ENCODE measurements at regions not wholly inside any gene's neighbourhood (a gene's known extent, or its start where the extent isn't known, plus 50 kb on each side); places are given as distances from the start of the nearest gene placed in this dataset.

DNA sequence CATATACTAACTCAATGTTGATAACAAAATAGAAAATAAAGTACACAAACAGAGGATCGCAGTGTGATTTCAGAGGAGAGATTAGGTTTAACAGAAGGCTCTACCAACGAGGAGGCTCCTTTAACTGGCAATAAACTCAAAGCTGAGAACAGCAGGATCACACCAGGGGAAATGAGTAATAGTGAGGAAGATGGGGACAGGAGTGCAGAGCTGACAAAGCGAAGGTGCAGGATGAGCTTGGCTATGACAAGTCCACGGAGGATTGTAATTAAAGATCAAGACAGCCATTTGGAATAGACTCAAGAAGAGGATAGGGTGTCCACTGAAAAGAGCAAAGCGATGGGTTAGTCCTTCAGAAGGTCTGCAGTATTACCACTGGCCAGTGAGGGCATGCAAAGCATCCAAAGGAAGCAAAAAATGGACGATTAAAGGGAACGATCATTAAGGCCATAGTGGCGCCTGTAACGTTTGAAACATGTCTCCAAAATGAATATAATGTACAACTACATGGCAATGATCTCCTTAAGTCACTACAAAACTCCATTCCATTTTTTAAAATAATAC, 85.3 kb downstream of the GRIN2B start:
- no peaks in the 10 kb centered on the region for H3K4me1 ChIP-seq (ENCODE audit: insufficient read depth, low read length)
- H2AFZ ChIP-seq (ENCODE audit: low read length): no peak overlapping the region
- no peak for ATAC-seq
- no peaks in the 10 kb centered on the region for H3K27me3 ChIP-seq (ENCODE audit: control insufficient read depth in 1 of 2, insufficient read depth in 2 of 2, low read length in 2 of 2)
- BruUV-seq (replicated peaks): no TSS peak
- no peak overlapping the region for H3K27ac ChIP-seq (ENCODE audit: extremely low read length, insufficient read depth, low read length)
- in situ Hi-C loops (cut with HindIII; ENCODE audit: extremely low pct_ligation_motif_present, low pct_unique_long_range_greater_than_20kb) (no loop called here), intact Hi-C loops (cut with micrococcal nuclease; ENCODE audit: unreplicated experiment) (no loop called here)
- no peaks in the 10 kb centered on the region for H3K79me2 ChIP-seq (ENCODE audit: insufficient read depth, low read length)
- WGBS (ENCODE audit: low lambda C conversion rate): 9% methylated on average over 9 of the region's 9 CpGs
- no peaks in the 10 kb centered on the region for H4K20me1 ChIP-seq (ENCODE audit: insufficient read depth, low read length)
- FAIRE-seq: no peak
- H3K4me3 ChIP-seq (replicated peaks in 1 of 3; ENCODE audit: insufficient read depth in 1 of 3, low read depth in 2 of 3, low read length in 3 of 3): no peak overlapping the region
- H3K36me3 ChIP-seq (replicated peaks in 1 of 2; ENCODE audit: control insufficient read depth in 1 of 2, insufficient read depth in 2 of 2, low read length in 2 of 2): no peaks in the 10 kb centered on the region
- no peaks in the 10 kb centered on the region for H3K9me3 ChIP-seq (ENCODE audit: low read length)
- TF ChIP-seq, protein P1, sequence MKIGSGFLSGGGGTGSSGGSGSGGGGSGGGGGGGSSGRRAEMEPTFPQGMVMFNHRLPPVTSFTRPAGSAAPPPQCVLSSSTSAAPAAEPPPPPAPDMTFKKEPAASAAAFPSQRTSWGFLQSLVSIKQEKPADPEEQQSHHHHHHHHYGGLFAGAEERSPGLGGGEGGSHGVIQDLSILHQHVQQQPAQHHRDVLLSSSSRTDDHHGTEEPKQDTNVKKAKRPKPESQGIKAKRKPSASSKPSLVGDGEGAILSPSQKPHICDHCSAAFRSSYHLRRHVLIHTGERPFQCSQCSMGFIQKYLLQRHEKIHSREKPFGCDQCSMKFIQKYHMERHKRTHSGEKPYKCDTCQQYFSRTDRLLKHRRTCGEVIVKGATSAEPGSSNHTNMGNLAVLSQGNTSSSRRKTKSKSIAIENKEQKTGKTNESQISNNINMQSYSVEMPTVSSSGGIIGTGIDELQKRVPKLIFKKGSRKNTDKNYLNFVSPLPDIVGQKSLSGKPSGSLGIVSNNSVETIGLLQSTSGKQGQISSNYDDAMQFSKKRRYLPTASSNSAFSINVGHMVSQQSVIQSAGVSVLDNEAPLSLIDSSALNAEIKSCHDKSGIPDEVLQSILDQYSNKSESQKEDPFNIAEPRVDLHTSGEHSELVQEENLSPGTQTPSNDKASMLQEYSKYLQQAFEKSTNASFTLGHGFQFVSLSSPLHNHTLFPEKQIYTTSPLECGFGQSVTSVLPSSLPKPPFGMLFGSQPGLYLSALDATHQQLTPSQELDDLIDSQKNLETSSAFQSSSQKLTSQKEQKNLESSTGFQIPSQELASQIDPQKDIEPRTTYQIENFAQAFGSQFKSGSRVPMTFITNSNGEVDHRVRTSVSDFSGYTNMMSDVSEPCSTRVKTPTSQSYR (CRISPR knock-in tag; IDR thresholded peaks at IDR 0.05; ENCODE audit: borderline replicate concordance): no peak
- TF ChIP-seq, protein P2, sequence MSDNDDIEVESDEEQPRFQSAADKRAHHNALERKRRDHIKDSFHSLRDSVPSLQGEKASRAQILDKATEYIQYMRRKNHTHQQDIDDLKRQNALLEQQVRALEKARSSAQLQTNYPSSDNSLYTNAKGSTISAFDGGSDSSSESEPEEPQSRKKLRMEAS (IDR thresholded peaks at IDR 0.05): no peak
- TF ChIP-seq, protein P3, sequence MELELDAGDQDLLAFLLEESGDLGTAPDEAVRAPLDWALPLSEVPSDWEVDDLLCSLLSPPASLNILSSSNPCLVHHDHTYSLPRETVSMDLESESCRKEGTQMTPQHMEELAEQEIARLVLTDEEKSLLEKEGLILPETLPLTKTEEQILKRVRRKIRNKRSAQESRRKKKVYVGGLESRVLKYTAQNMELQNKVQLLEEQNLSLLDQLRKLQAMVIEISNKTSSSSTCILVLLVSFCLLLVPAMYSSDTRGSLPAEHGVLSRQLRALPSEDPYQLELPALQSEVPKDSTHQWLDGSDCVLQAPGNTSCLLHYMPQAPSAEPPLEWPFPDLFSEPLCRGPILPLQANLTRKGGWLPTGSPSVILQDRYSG (CRISPR knock-in tag; IDR thresholded peaks at IDR 0.05): no peak
- TF ChIP-seq REXO4 (CRISPR knock-in tag; IDR thresholded peaks at IDR 0.05; ENCODE audit: borderline replicate concordance): no peak
- no peak for TF ChIP-seq IKZF4 (CRISPR knock-in tag; IDR thresholded peaks at IDR 0.05; ENCODE audit: borderline replicate concordance, low read depth, not compliant biosample characterization)
- no peak for TF ChIP-seq KMT2A (CRISPR knock-in tag; IDR thresholded peaks at IDR 0.05)
- TF ChIP-seq, protein P4, sequence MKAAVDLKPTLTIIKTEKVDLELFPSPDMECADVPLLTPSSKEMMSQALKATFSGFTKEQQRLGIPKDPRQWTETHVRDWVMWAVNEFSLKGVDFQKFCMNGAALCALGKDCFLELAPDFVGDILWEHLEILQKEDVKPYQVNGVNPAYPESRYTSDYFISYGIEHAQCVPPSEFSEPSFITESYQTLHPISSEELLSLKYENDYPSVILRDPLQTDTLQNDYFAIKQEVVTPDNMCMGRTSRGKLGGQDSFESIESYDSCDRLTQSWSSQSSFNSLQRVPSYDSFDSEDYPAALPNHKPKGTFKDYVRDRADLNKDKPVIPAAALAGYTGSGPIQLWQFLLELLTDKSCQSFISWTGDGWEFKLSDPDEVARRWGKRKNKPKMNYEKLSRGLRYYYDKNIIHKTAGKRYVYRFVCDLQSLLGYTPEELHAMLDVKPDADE (CRISPR knock-in tag; IDR thresholded peaks at IDR 0.05): no peak
- no peak for TF ChIP-seq ZNF781 (CRISPR knock-in tag; IDR thresholded peaks at IDR 0.05; ENCODE audit: borderline replicate concordance, not compliant biosample characterization)
- TF ChIP-seq GZF1 (CRISPR knock-in tag; IDR thresholded peaks at IDR 0.05): no peak
- no peak overlapping the region for H3K4me2 ChIP-seq (ENCODE audit: low read depth, low read length)
- DNase-seq (ENCODE audit: low spot score): no peak
- CTCF ChIA-PET (ENCODE audit: low intra/inter-chr PET ratio, low total read pairs): no interaction called here
- POLR2A ChIA-PET: no interaction called here
- H3K9ac ChIP-seq (ENCODE audit: insufficient read depth, low read depth, low read length): no peak overlapping the region

Measured in HepG2 (cell line).